Esophagus muscularis mucosa (tissue), 3 donors: ENCODE measurements at regions not wholly inside any gene's neighbourhood (a gene's known extent, or its start where the extent isn't known, plus 50 kb on each side); places are given as distances from the start of the nearest gene placed in this dataset.
"Not testable (repeated sequence)": the region's sequence is repeated elsewhere in the genome, so short reads cannot be mapped to it uniquely, and the experiment has no call there.

Experiments used
- CTCF ChIP-seq, 3 experiments: fragments of 200-600 bp in 2 of 3; fragments of 450-650 bp in 1 of 3; sonication (generic) in 2 of 3; IDR thresholded peaks; one replicate each; pipeline ENCODE4 v1.5.1; 2017 to 2019; ENCODE audit warnings: antibody characterized with exemption in 3 of 3, mild to moderate bottlenecking in 2 of 3, moderate library complexity in 1 of 3
- POLR2A ChIP-seq: fragments of 450-650 bp; IDR thresholded peaks from one replicate; pipeline ENCODE4 v1.6.1; 2017; ENCODE audit warnings: antibody characterized with exemption, moderate library complexity, mild to moderate bottlenecking, low read depth
- POLR2AphosphoS5 ChIP-seq, 2 donors: sonication (generic); formaldehyde crosslinking; IDR thresholded peaks; one replicate each; pipeline ENCODE4 v1.6.1; 2017; ENCODE audit warnings: antibody characterized with exemption in 2 of 2

DNA sequence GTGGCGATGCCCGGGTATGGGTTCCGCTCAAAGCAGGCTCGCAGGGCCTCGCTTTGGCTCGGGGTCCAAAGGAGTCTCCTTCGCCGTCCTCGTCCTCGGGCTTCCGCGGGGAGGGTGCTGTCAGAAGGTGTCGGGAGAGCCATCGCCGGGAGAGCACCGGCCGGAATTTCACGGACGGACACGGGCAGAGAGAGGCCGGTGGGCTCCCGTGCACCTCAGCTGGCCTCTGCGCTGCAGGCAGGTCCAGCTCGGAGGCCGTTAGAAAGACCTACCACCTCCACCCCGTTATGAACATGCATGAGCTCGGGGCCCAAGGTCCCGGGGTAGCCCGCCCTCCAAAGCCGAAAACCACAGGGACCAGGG is 1846.0 kb upstream of the DEFB115 start:
- TF ChIP-seq CTCF (IDR thresholded peaks at IDR 0.05); POLR2A; POLR2AphosphoS5 (IDR thresholded peaks at IDR 0.05): not testable (repeated sequence)
